COLO668 (cell line): ENCODE measurements at regions not wholly inside any gene's neighbourhood (a gene's known extent, or its start where the extent isn't known, plus 50 kb on each side); places are given as distances from the start of the nearest gene placed in this dataset.

Experiments used
- DNase-seq: peaks from one replicate; lab custom pipeline; 2025; ENCODE audit not compliant: unreplicated experiment; lab: John Stamatoyannopoulos, UW

DNA sequence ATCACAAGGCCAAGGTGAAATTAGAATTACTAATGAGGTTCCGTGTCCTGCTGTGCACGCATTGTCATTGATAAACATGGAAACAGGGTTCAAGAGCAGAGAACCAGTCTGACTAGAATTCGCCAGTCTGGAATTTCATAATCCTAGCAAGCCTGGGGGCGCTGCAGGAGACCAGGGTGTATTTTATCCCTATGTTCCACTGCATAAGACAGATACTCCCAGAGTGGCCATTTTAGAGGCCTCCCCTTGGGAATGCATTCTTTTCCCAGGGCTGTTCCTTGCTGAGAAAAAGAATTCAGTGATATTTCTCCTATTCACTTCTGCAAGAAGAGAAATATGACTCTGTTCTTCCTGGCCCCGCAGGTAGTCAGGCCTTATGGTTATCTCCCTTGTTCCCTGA lies 1387.7 kb downstream of the MAT2B start:
- no peak for DNase-seq

DNA sequence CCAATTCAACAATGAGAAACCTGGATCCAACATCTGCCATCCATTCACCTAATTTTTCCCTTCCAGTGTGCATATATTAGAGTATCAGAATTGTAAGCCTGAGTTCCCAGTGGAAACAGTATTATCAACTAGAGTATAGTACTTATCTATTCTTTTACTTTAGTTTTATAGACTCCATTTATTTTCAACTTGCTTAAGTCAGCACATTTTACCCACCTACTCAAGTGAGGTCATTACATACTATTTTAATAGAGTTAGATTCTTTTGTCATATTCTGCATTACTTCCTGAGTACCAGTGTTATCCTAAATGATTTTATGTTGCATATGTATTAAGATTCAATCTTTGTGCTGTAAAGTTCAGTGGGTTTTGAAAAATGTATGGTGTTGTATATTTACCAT lies 1393.3 kb downstream of the MAT2B start:
- no peak for DNase-seq

DNA sequence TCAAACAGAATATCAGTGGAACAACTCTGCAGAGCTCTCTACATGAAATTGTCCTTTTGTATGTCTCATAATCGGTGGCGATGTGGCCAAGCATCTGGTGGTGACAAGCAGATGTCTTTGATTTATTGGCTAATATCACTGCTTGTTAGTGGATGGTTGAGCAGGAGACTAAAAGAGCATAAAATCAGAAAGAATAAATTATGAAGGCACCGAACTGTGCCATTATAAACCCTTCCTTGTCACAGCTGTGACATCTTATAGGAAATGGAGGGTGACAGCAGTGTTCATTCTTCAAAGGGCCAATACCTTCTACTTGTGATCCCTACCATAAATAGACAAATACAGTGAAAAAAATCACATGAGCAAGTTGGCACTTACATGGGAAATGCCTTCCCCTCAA lies 1404.3 kb downstream of the MAT2B start:
- DNase-seq, result no peak

DNA sequence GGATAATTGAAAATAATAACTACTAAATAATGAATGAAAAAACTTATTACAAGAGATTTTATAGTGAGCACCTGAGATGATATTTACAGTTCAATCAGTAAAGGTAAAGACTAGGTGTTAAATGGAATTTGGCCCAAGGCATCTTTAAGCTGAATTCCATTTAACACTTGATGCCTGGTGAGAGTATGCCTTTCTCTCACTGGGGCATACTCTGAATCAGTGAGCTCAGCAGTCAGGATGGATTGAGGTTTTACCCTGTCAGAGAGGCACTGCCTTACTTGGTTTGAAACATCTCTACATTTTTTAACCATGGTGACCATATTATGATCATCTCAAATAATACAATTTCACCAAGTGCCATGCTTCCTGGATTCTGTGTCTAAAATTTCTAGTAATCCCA lies 1416.3 kb downstream of the MAT2B start:
- DNase-seq, result no peak

DNA sequence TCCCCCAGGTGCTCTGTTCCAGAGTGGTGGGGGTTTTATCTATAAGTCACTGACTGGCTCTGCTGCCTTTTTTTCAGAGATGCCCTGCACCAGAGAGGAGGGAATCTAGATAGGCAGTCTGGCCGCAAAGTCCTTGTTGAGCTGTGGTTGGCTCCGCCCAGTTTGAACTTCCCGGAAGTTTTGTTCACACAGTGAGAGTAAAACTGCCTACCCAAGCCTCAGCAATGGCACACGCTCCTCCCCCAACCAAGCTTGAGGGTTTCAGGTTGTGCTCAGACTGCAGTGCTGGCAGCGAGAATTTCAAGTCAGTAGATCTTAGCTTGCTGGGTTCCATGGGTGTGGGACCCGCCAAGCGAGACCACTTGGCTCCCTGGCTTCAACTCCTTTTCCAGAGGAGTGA lies 1428.6 kb downstream of the MAT2B start:
- DNase-seq, result no peak

DNA sequence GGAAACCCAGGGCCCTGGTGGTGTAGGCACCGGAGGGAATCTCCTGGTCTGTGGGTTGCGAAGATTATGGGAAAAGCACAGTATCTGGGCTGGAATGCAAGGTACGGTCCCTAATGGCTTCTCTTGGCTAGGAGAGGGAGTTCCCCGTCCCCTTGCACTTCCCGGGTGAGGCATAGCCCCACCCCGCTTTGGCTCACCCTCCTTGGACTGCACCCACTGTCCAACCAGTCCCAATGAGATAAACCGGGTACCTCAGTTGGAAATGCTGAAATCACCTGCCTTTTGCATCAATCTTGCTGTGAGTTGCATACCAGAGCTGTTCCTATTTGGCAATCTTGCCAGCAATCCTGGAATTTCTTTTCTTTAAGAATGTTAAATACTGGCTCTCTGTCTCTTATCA lies 1429.1 kb downstream of the MAT2B start:
- DNase-seq, result no peak

DNA sequence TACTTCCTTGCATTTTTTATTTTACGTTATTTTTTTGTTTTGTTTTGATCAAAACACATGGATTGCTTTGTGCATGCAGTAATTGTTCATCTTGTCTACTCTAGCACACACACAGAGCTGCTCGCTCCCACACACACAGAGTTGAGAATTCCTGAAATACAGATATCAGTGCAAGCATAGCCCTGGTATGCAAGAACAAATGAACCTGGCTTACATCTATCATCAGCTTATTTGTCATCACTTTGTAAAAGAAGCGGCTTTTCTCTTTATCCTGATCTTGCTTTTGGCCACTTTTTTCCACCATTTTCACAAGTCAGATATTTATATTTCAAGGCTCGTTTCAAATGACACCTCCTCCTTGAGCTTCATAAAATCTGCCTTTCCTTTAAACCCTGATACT lies 1435.7 kb downstream of the MAT2B start:
- no peak for DNase-seq

DNA sequence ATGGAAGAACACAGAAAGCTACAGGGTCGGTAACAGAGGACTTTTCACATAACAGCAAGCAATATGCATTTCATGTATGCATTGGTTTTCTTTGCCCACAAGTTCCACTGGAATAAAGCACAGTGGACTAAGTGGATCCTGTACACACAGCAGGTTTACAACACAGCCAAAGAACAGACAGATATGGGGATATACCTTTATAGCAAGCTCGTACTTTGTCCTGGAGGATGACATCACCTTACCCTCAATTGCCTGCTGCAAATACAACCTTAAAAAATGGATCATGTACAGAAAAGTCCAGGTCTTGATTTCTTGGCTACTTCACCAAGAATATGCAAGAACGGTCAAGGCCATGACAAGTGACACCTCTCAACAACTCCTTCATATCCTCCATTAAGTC lies 1445.5 kb downstream of the MAT2B start:
- no peak for DNase-seq

DNA sequence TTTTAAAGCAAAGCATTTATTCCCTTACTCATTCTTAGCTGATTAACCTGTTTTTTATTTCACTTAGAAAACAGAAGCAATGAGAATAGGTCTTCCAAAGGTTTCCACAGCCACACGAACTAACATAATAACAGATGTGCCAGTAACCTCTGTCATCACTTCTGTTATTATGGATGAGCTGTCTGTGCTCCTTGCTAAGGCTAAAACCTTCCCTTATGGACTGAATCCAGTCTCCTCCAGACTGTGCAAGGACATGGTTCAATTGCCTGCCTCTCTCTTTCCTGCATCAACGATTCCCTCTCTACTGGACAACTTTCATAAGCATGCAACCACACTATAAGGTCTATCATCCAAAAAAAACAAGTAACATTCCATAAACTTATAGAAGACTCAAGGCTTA lies 1446.2 kb downstream of the MAT2B start:
- DNase-seq, result no peak

DNA sequence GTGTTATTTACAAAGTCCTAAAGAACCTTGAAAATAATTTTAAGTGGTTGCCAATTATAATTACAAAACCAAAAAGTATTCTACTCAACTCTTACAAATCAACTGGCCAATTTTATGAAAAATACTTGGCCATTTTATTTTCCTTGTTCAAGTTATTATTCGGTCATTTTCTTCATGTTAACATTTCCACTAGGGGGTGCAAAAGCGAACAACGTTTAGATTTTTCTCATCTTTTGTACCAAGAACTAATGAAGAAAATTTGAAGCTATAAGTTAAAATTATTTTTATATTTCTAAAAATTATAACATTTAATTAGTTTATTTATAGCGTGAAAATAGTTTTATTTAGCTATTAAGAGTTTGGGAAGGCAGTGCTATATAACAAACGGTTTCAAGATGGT lies 1453.3 kb downstream of the MAT2B start:
- DNase-seq, result no peak

DNA sequence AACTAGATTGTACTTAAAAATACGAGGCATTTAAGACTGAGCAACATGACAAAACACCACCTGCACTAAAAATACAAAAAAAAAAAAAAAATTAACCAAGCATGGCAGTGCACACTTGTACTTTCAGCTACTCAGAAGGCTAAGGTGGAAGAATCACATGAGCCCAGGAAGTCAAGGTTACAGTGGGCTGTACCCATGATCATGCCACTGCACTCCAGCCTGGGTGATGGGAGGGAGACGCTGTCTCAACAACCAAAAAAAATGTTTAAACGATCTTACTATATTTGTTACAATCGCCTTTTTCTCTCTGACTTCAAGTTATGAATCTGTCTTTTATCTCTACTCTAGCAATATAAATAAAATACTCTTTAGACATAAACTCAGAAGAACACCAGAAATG lies 1454.3 kb downstream of the MAT2B start:
- DNase-seq, result no peak

DNA sequence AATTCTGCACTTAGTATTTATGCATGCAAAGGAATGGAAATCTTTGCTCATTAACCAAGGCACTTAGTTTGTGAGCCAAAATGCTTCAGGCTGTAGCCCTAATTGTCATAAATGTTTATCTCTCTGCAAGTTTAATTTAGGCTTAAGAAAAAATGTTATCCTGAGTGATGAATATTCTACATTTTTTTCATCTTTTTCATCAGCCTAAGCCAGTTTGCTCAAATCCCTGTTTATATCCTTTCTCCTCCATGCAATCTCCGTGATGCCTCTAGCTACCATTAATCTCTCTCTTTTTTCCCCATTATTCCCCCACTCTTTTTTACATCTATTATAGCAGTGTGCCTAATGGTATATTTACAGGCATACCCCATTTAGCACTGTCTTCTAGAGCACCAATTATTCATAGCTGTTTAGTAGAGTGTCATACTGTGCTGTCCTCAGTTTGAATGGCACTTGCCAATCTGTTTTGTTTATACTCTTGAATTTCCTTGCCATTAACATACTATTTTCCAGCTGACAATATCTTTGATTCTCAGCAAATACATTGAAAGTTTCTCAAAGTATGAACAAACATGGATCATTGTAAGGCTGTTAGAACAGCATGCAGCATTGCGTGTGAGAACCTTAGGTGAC lies 1457.0 kb downstream of the MAT2B start:
- DNase-seq, result no peak

DNA sequence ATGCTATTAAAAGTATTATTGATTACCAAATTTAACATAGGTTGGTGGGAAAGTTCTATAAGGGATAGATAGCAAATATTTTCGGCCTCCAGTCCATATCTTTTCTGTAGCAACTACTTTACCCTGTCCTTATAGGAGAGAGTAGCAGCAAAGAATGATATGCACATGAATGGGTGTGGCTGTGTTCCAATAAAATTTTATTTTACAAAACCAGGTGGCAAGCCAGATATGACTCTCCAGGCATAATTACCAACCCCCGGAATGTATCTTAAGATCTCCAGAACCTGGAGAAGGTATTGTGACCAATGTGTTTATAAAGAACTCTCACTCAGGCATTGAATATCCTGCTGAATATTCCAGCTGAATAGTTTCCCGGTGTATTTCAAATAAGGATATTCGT lies 1461.2 kb downstream of the MAT2B start:
- DNase-seq, result no peak

DNA sequence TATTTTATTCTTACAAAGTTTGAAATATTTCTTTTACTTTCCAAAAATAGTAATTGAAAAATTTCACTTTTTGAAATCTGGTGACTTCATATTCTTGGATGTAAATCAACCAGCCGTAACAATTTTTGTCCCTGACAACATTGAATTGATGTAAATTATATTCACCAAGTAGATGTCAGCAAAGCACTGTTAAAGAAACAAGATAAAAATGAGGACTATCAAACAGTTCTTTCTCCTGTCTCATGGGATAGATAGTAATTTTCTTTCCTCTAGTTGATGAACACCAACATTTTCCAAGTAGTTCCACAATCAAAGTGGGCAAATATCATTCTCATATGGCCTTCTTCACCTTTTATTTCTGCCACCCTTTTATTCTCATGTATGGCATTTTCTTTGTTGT lies 1461.9 kb downstream of the MAT2B start:
- DNase-seq, result no peak

DNA sequence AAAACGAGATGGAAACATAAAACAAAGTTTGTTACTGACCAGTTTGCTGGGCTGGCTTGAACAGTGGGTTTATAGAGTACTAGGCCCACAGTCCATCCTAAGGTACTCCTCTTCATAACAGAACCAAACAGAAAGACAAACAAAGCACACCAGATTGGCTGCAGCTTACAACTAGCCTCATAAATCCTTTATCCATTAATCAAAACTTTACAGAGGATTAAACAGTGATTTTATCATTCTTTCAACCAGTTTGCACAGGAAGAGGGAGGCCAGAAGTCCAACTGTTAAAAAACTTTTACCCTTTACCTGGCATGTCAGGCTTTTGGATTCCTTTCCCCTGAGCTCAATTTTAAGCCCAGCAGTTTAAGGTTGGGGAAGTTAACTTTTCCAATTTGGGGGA lies 1467.6 kb downstream of the MAT2B start:
- no peak for DNase-seq

DNA sequence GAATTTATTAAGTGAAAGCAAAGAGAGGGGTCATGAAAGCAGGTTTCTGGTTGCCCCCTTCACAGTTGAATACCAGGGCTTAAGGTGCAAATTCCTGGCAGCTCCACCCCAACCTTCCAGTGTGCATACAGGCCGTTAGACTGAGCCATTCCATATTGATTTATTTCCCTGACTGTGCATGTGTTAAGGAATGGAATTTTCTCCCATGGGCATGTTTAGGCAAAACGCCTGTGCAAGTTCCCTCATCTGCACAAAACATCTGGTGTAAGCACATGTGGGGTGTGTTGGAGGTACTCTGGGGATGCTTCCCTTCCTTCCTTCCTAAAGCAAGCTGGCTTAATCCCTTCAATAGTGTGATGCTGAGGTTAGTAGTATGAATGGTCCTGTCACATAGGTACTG lies 1470.6 kb downstream of the MAT2B start:
- DNase-seq, result no peak

DNA sequence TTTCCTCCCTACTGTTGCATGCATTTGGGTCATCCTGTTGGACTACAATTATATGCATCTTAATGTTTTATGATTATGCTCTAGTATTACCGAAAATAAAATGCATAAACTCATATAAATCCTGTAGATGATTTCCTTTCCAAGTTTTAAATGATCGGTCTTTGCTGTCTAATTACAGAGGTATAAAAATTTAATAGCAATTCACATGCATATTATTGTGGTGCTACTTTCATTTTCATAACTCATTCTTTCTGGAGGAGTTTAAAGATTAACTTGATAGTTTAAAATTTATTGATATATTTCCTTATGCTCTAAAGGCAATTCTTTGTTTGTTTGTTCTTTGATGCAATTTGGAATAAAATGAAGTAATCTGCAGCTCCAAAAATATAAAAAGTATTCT lies 1475.1 kb downstream of the MAT2B start:
- DNase-seq, result no peak

DNA sequence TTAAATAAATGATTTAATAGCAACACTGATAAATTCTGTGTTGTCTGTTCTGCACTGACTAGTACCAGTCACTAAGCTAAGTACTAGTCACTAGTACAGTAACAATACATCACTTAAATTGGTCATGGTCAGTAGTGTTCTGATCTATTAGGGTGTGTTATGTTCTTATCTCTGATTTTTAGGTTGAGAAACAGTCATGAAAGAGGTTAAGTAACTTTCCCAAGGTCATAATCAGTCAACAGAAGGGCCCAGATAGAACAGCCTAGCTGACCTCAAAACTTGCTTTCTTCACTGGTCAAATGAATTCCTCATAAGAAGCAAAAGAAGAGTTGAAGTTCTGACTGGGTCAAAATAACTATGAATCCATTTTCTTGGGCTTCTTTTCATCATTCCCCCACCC lies 1492.7 kb downstream of the MAT2B start:
- no peak for DNase-seq

DNA sequence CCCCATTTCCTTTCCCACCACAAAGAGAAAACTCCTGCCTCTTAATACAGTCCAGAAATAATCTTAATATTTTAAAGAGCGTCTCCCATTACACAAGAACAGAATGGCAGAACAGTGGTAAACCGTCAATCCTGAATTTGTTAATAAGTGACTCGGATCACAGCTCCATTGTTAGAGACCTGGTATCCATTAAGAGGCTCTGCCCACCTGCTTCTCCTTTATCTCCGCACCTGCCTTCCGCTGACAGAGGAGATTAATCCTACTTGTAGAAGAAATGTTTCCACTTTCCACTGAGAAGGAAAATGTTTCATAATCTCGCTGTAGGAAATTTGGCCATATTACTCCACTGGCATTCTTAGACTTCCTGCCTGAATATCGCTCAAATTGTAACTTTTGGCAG lies 1493.2 kb downstream of the MAT2B start:
- no peak for DNase-seq

DNA sequence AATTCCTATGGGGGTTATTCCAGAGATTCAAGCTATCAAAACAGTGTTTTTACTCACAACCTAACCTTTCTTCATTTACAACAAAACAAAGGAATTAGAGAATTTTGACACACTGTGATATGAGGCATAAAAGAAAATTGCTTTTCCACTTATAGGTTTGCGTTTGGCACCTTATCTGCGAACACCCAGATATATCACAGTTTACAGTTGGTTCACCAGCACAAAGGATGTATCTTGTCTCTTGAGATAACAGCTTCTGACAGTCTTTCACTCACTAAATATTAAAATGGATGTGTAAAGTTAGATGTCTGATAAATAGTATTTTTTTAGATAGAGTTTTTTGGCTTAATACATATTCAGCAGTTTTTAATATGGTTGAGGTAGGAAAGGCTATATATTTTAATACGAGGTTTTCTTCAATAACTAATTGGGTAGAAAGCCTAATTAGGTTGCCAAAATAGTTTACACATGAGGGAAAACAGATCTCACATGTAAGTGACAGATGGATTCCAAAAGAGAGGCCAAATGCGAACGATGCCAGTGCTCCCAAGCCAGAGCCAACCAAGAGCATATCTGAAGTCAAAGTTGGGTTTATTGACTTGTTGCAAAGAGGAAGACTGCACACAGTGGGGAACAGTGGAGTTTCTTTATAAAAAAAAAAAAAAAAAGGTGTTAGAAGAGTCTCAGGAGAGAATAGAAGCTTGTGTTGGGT lies 1495.2 kb downstream of the MAT2B start:
- DNase-seq, result no peak

DNA sequence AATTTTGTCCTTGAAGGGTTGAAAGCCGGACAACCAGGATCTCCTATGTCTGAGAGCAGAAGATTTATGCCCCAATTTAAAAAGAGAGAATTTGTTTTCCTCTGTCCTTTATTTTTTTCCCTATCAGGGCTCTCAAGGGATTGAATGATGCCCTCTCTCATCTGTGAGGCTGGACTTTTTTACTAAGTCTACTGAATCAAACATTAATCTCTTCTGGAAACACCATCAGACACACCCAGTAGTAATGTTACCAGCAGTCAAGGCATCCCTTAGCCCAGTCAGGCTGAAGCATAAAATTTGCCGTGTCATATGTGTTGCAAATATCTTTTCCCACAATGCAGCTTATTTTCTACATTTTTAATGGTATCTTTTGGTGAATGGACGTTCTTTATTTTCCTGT lies 1497.9 kb downstream of the MAT2B start:
- DNase-seq, result no peak

DNA sequence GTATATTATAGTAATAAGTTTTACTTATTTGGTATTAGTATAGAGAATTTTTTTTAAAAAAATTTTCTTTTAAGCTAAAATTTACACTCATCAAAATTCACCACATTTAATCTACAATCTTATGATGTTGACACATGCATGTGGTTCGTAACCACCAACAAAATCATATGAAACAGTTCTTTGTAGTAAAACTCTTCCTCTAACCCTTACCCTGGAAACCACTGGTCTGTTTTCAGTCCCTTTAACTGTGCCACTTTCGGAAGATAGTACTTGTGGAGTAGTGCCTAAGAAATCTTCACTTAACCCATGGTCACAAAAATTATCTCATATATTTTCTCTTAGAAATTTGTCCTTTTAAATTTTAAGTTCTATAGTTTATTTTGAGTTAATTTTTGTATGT lies 1498.8 kb downstream of the MAT2B start:
- DNase-seq, result no peak

DNA sequence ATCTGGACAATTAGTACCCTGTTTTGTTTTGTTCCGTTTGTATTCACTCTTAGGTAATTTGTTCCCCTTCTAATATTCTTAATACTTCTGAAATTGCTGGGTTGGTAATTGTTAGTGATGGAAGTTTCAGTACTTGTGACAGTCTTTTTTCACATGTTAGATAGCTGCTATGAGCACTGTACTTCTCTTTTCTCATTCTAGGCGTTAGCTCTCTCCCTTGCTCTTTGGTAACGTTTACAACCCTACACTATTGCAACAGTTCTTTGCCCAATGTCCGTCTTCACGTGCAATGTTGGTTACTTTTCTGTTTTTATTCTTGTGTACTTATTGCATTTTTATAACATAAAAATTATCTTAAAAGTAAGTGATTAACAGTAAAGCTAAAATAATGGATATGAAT lies 1509.0 kb downstream of the MAT2B start:
- DNase-seq, result no peak
